WTC11 (cell line): ENCODE measurements at regions not wholly inside any gene's neighbourhood (a gene's known extent, or its start where the extent isn't known, plus 50 kb on each side); places are given as distances from the start of the nearest gene placed in this dataset.

Experiments used
- ATAC-seq: fragments of 200-7000 bp; cut with Tn5 transposase; 2 replicates; pipeline ENCODE4 v1.10.0; 2021; ENCODE audit warnings: mild to moderate bottlenecking, moderate library complexity
- CTCF ChIA-PET: fragments of 300-600 bp; sonication (Branson Sonifier 250); formaldehyde crosslinking; loops from one replicate; lab custom pipeline; 2021; ENCODE audit warnings: antibody characterized with exemption; lab: Charles Lee
- POLR2A ChIA-PET: fragments of 350-600 bp; sonication (Branson Sonifier 250); formaldehyde crosslinking; loops from one replicate; lab custom pipeline; 2021; ENCODE audit warnings: antibody characterized with exemption; lab: Charles Lee
- DNase-seq: peaks from one replicate; pipeline ENCODE4 v3.0.0; 2021; ENCODE audit warnings: low spot score
- H3K27ac Mint-ChIP-seq: 2 replicates; pipeline ENCODE4 v1.8.0; 2021; ENCODE audit warnings: mixed read lengths
- H3K27me3 Mint-ChIP-seq: 2 replicates; pipeline ENCODE4 v1.8.0; 2021; ENCODE audit warnings: low read depth, mild to moderate bottlenecking, moderate library complexity, mixed read lengths
- H3K36me3 Mint-ChIP-seq: 2 replicates; pipeline ENCODE4 v1.8.0; 2021; ENCODE audit warnings: mixed read lengths
- H3K4me1 Mint-ChIP-seq: 2 replicates; pipeline ENCODE4 v1.8.0; 2022; ENCODE audit warnings: mixed read lengths
- H3K4me3 Mint-ChIP-seq: 2 replicates; pipeline ENCODE4 v1.8.0; 2021; ENCODE audit warnings: mild to moderate bottlenecking, moderate library complexity, mixed read lengths
- H3K9me3 Mint-ChIP-seq: 2 replicates; pipeline ENCODE4 v1.8.0; 2021; ENCODE audit warnings: mixed read lengths
- AR ChIP-seq: fragments of 250-450 bp; sonication (Bioruptor Pico); IDR thresholded peaks from 2 replicates; pipeline ENCODE4 v1.9.0; 2021; ENCODE audit warnings: mild to moderate bottlenecking
- ATF6 ChIP-seq: sonication (generic); formaldehyde crosslinking; IDR thresholded peaks from 2 replicates; pipeline ENCODE4 v1.8.1; 2023; ENCODE audit warnings: mild to moderate bottlenecking, missing genetic modification reagents
- CREB1 ChIP-seq: sonication (generic); formaldehyde crosslinking; IDR thresholded peaks from 2 replicates; pipeline ENCODE4 v1.8.0; 2023; ENCODE audit warnings: mild to moderate bottlenecking, missing genetic modification reagents
- EMX1 ChIP-seq: fragments of 250-450 bp; sonication (Bioruptor Pico); IDR thresholded peaks from 2 replicates; pipeline ENCODE4 v1.8.0; 2021; ENCODE audit warnings: mild to moderate bottlenecking
- ERG ChIP-seq: fragments of 250-450 bp; sonication (Bioruptor Pico); IDR thresholded peaks from 2 replicates; pipeline ENCODE4 v1.8.0; 2021; ENCODE audit warnings: mild to moderate bottlenecking
- ESRRA ChIP-seq: sonication (generic); formaldehyde crosslinking; IDR thresholded peaks from 2 replicates; pipeline ENCODE4 v1.8.1; 2022; ENCODE audit warnings: mild to moderate bottlenecking, missing genetic modification reagents, borderline replicate concordance
- FOXK1 ChIP-seq: sonication (generic); formaldehyde crosslinking; IDR thresholded peaks from 2 replicates; pipeline ENCODE4 v1.8.0; 2022; ENCODE audit warnings: mild to moderate bottlenecking, moderate library complexity, missing genetic modification reagents
- JUN ChIP-seq: sonication (generic); formaldehyde crosslinking; IDR thresholded peaks from 2 replicates; pipeline ENCODE4 v1.8.0; 2023; ENCODE audit warnings: mild to moderate bottlenecking, missing genetic modification reagents
- NFATC4 ChIP-seq: fragments of 250-450 bp; sonication (Bioruptor Pico); IDR thresholded peaks from 2 replicates; pipeline ENCODE4 v1.9.0; 2021; ENCODE audit warnings: mild to moderate bottlenecking
- NFE2L1 ChIP-seq: sonication (generic); formaldehyde crosslinking; IDR thresholded peaks from 2 replicates; pipeline ENCODE4 v1.8.1; 2023; ENCODE audit warnings: missing genetic modification reagents
- NR2C2 ChIP-seq: sonication (generic); formaldehyde crosslinking; IDR thresholded peaks from 2 replicates; pipeline ENCODE4 v1.8.0; 2022; ENCODE audit warnings: mild to moderate bottlenecking, missing genetic modification reagents
- OVOL2 ChIP-seq: fragments of 250-450 bp; sonication (Bioruptor Pico); IDR thresholded peaks from 2 replicates; pipeline ENCODE4 v1.9.0; 2021; ENCODE audit warnings: mild to moderate bottlenecking, borderline replicate concordance
- RORB ChIP-seq: fragments of 250-450 bp; sonication (Bioruptor Pico); IDR thresholded peaks from 2 replicates; pipeline ENCODE4 v1.9.0; 2021; ENCODE audit warnings: mild to moderate bottlenecking
- USF2 ChIP-seq: sonication (generic); formaldehyde crosslinking; IDR thresholded peaks from 2 replicates; pipeline ENCODE4 v1.8.1; 2023; ENCODE audit warnings: mild to moderate bottlenecking, missing genetic modification reagents, moderate library complexity
- ZNF121 ChIP-seq: sonication (generic); formaldehyde crosslinking; IDR thresholded peaks from 2 replicates; pipeline ENCODE4 v1.8.0; 2023; ENCODE audit warnings: missing genetic modification reagents
- ZNF281 ChIP-seq: sonication (generic); formaldehyde crosslinking; IDR thresholded peaks from 2 replicates; pipeline ENCODE4 v1.8.0; 2023; ENCODE audit warnings: mild to moderate bottlenecking, missing genetic modification reagents
- ZNF416 ChIP-seq: fragments of 250-450 bp; sonication (Bioruptor Pico); IDR thresholded peaks from 2 replicates; pipeline ENCODE4 v1.9.0; 2021; ENCODE audit warnings: mild to moderate bottlenecking, inconsistent platforms
- ZNF532 ChIP-seq: fragments of 250-450 bp; sonication (Bioruptor Pico); IDR thresholded peaks from 2 replicates; pipeline ENCODE4 v1.9.0; 2021; ENCODE audit warnings: mild to moderate bottlenecking, borderline replicate concordance
- ZNF671 ChIP-seq: fragments of 250-450 bp; sonication (Bioruptor Pico); IDR thresholded peaks from 2 replicates; pipeline ENCODE4 v1.8.0; 2021; ENCODE audit warnings: mild to moderate bottlenecking
- ZSCAN18 ChIP-seq: fragments of 250-450 bp; sonication (Bioruptor Pico); IDR thresholded peaks from 2 replicates; pipeline ENCODE4 v2.1.2; 2022; ENCODE audit warnings: mild to moderate bottlenecking, moderate library complexity

- Mint-ChIP-seq H3K27me3 (peaks cover 3% of the 10 kb centered on the region), H3K9me3 (no peaks in the 10 kb centered on the region), H3K36me3 (peaks cover 7% of the 10 kb centered on the region), H3K27ac (peak overlapping the region; percentile 98), H3K4me3 (peak overlapping the region; percentile 98), H3K4me1 (peaks cover 44% of the 10 kb centered on the region)
- no peak for ATAC-seq
- POLR2A ChIA-PET = interaction anchor here (0.9 to 10.5 kb wide), 27 partner anchors 7 to 1778 kb away, joined by 3 to 434 read pairs (median 16); a partner anchor contains a TSS
- DNase-seq = no peak
- CTCF ChIA-PET = interaction anchor here (0.9 kb wide), 1 partner anchor 85 kb away, joined by 6 read pairs; no protein-coding TSS in a partner anchor
- TF ChIP-seq ATF6 (no peak), ZNF121 (CRISPR knock-in tag) (no peak), ZNF416 (CRISPR knock-in tag) (0 out of 2 replicates have a peak, but pooled peaks have one; percentile 17), AR (peak; percentile 91), JUN (CRISPR knock-in tag) (no peak), ERG (CRISPR knock-in tag) (peak; percentile 79; the same call in 1 of the 2 replicates), ESRRA (no peak), NFATC4 (CRISPR knock-in tag) (peak; percentile 76), EMX1 (CRISPR knock-in tag) (peak; percentile 91), ZNF671 (CRISPR knock-in tag) (peak; percentile 68), USF2 (no peak), OVOL2 (no peak), FOXK1 (CRISPR knock-in tag) (no peak), RORB (CRISPR knock-in tag) (no peak), ZSCAN18 (CRISPR knock-in tag) (no peak), CREB1 (CRISPR knock-in tag) (no peak), NFE2L1 (CRISPR knock-in tag) (no peak), ZNF281 (CRISPR knock-in tag) (no peak), ZNF532 (CRISPR knock-in tag) (0 out of 2 replicates have a peak, but pooled peaks have one; percentile 43), NR2C2 (no peak)
Measured at GRCh38 chr6:27810768-27811450, 101.3 kb downstream of the OR2B2 start.
